ENCODE measurements at regions not wholly inside any gene's neighbourhood (a gene's known extent, or its start where the extent isn't known, plus 50 kb on each side); places are given as distances from the start of the nearest gene placed in this dataset.
"Not testable (repeated sequence)": the region's sequence is repeated elsewhere in the genome, so short reads cannot be mapped to it uniquely, and the experiment has no call there.

DNA sequence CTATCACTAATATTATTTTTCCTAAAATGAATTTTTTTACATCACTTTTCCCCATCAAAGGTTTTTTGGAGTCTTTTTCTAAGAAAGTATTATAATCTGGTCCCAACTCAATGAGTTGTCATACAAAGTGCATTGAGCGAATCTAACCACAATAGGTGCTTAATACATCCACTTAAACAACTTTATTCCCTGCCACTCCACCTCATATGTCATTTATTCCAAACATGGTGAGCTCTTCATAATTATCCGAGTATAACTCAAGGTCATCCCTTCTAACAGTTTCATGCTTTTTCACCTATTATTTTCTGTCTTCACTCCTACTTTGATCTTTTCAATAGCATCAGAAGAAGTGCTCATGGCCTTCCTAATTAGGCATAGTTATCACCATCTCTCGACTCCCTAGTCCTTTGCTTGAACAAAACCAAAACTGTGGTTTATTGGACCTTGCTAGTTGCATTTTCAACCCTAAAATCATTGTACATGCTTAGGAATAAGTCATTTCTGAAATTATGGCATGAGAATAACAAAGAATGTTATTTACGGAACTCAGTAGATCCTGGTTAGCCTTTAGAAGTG, 754.7 kb upstream of the CTNND2 start:
- DNase-seq (ENCODE audit: low spot score) = no peak

- not testable (repeated sequence) for DNase-seq (ENCODE audit: low spot score)
These were observed 753.7 kb upstream of the CTNND2 start for GRCh38 chr5:12657914-12658474.

- DNase-seq (ENCODE audit: low spot score) = no peak
These were observed 751.4 kb upstream of the CTNND2 start for GRCh38 chr5:12655675-12656074.

DNA sequence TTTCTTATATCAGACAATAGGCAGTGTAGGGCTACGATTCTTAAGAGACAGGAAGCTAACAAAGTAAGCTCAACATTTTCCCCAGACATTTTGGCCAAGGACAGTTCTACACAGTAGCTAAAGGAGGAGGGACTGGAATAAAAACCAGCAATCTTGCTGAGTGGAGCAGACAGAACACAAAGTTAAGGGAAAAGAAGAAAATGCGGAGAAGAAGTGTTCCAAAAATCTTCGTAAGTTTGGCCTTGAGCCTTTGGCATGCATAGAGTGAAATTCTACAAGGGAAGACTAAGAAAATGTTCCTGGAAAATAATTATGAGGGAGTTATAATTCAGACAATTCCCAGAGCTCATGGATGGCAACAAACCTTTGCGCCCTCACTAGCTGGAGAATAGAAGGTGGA, 748.0 kb upstream of the CTNND2 start:
- no peak for DNase-seq (ENCODE audit: low spot score)

- no peak for DNase-seq (ENCODE audit: low spot score)
These were observed 744.3 kb upstream of the CTNND2 start for GRCh38 chr5:12648558-12648957.

GRCh38 chr5:12647613-12648012, 743.4 kb upstream of the CTNND2 start:
- no peak for DNase-seq (ENCODE audit: low spot score)

DNA sequence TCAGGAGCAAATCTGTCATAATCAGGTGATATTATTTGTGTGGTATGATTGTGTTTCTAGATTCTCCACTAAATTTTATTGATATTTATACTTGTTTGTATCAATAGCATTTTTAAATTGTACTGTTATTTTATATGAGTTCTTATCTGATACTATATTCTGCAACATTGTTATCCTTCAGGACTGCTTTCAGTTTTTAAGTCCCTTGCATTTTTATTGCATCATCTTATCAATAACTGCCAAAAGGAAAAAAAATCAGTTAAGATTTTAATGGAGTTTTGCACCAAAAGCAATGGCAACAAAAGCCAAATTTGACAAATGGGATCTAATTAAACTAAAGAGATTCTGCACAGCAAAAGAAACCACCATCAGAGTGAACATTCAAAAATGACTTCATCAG, 741.3 kb upstream of the CTNND2 start:
- no peak for DNase-seq (ENCODE audit: low spot score)

GRCh38 chr5:12636209-12636608, 732.0 kb upstream of the CTNND2 start:
- DNase-seq (ENCODE audit: low spot score) = no peak

DNA sequence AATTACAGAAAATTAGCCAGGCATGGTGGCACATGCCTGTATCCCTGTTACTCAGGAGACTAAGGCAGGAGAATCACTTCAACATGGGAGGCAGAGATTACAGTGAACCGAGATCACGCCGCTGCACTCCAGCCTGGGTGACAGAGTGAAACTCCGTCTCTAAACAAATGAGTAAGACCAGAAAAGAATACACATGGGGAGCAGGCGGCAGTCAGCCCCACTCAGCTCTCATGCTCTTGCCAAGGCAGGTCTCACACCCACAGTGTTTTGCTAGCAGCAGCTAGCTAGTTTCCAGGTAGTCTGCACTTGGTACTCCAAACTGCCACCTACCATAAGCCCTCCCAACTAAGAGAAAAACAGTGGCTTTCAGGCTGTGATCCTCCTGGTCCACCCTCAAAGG, 722.3 kb upstream of the CTNND2 start:
- no peak for DNase-seq (ENCODE audit: low spot score)

DNA sequence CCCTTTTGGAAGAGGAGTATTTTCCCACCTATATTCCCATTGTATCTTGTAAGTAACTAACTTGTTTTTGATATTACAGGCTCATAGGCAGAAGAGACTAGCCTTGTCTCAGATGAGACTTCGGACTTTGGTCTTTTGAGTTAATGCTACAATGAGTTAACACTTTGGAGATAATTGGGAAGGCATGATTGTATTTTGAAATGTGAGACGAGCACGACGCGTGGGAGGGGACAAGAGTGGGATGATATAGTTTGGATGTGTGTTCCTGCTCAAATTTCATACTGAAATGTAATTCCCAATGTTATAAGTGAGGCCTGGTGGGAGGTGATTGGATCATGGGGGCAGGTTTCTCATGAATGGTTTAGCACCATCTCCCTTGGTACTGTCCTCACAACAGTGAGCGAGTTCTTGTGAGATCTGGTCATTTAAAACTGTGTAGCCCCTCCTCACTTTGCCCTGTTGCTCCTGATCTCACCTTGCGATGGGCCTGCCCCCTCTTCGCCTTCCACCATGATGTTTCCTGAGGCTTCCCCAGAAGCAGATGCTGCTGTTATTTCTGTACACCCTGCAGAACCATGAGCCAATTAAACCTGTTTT, 721.5 kb upstream of the CTNND2 start:
- no peak for DNase-seq (ENCODE audit: low spot score)

- no peak for DNase-seq (ENCODE audit: low spot score)
These were observed 720.7 kb upstream of the CTNND2 start for GRCh38 chr5:12624776-12625560.

- no peak for DNase-seq (ENCODE audit: low spot score)
These were observed 719.2 kb upstream of the CTNND2 start for GRCh38 chr5:12623408-12623807.

- DNase-seq (ENCODE audit: low spot score) = no peak
These were observed 711.8 kb upstream of the CTNND2 start for GRCh38 chr5:12616093-12616492.

- DNase-seq (ENCODE audit: low spot score) = no peak
These were observed 711.0 kb upstream of the CTNND2 start for GRCh38 chr5:12615141-12615820.

GRCh38 chr5:12614608-12615007, 710.4 kb upstream of the CTNND2 start:
- no peak for DNase-seq (ENCODE audit: low spot score)

GRCh38 chr5:12611132-12611531, 706.9 kb upstream of the CTNND2 start:
- DNase-seq (ENCODE audit: low spot score) = no peak

DNA sequence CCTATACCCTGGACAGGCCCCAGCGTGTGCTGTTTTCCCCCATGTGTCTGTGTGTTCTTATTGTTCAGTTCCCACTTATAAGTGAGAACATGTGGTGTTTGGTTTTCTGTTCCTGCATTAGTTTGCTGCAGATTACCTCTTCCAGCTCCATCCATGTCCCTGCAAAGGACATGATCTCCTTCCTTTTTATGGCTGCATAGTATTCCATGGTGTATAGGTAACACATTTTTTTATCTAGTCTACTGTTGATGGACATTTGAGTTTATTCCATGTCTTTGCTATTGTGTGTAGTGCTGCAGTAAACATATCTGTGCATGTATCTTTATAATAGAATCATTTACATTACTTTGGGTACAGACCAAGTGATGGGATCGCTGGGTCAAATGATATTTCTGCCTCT, 703.6 kb upstream of the CTNND2 start:
- not testable (repeated sequence) for DNase-seq (ENCODE audit: low spot score)

- no peak for DNase-seq (ENCODE audit: low spot score)
These were observed 688.0 kb upstream of the CTNND2 start for GRCh38 chr5:12592228-12592627.

DNA sequence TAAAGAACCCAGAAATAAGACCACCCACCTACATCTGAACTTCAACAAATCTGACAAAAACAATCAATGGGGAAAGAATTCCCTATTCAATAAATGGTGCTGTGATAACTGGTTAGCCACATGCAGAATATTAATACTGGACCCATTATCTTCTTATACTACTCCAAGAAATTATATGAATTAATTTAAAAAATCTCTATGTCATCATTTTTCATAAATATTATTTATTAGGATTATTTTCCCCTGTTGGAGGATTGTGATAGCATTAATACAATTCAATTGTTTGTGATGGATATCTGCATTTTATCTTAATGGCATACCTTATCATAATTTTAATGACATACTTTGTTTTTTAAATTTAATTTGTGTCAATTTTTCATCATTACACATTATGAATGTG, 682.2 kb upstream of the CTNND2 start:
- DNase-seq (ENCODE audit: low spot score) = no peak

GRCh38 chr5:12578803-12579202, 674.6 kb upstream of the CTNND2 start:
- not testable (repeated sequence) for DNase-seq (ENCODE audit: low spot score)

DNA sequence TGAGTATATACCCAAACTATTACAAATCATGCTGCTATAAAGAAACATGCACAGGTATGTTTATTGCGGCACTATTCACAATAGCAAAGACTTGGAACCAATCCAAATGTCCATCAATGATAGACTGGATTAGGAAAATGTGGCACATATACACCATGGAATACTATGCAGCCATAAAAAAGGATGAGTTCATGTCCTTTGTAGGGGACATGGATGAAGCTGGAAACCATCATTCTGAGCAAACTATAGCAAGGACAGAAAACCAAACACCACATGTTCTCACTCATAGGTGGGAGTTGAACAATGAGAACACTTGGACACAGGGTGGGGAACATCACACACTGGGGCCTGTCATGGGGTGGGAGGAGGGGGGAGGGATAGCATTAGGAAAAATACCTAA, 672.7 kb upstream of the CTNND2 start:
- not testable (repeated sequence) for DNase-seq (ENCODE audit: low spot score)

DNA sequence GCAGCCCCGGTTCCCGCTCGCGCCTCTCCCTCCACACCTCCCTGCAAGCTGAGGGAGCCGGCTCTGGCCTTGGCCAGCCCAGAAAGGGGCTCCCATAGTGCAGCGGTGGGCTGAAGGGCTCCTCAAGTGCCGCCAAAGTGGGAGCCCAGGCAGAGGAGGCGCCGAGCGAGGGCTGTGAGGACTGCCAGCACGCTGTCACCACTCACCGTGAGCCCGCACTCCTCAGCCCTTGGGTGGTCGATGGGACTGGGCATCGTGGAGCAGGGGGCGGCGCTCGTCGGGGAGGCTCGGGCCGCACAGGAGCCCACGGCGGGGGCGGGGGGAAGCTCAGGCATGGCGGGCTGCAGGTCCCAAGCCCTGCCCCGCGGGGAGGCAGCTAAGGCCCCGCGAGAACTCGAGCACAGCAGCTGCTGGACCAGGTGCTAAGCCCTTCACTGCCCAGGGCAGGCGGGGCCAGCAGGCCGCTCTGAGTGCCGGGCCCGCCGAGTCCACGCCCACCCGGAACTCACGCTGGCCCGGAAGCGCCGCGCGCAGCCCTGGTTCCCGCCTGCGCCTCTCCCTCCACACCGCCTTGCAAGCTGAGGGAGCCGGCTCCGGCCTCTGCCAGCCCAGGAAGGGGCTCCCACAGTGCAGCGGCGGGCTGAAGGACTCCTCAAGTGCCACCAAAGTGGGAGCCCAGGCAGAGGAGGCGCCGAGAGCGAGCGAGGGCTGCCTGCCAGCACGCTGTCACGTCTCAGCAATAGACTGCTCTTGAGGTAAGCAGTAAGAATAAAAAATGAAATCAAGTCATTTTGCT, 670.2 kb upstream of the CTNND2 start:
- DNase-seq (ENCODE audit: low spot score) = peak; percentile 42
